Neural cell (in vitro differentiated cells): ENCODE measurements at regions not wholly inside any gene's neighbourhood (a gene's known extent, or its start where the extent isn't known, plus 50 kb on each side); places are given as distances from the start of the nearest gene placed in this dataset.

ENCODE experiments used
- H2AFZ ChIP-seq: fragments of 200-600, 300-800 bp; sonication (generic), shearing (Covaris generic); 2 replicates; pipeline ENCODE4 v1.6.0; 2014; ENCODE audit warnings: low read depth, mild to moderate bottlenecking, antibody characterized with exemption, low read length, moderate library complexity
- H3F3A ChIP-seq: fragments of 200-600 bp; shearing (Covaris generic); 2 replicates; pipeline ENCODE4 v1.6.1; 2016; ENCODE audit warnings: mild to moderate bottlenecking, moderate library complexity, mixed read lengths, antibody characterized with exemption, low read length; ENCODE audit not compliant: insufficient read depth, poor library complexity, severe bottlenecking
- H3K27ac ChIP-seq: fragments of 200-600, 300-800 bp; sonication (generic), shearing (Covaris generic); 2 replicates; pipeline ENCODE4 v1.5.1; 2014; ENCODE audit warnings: mild to moderate bottlenecking, low read length, moderate library complexity
- H3K27me3 ChIP-seq: fragments of 300-800, 200-600 bp; sonication (generic), shearing (Covaris generic); 2 replicates; pipeline ENCODE4 v1.6.0; 2014; ENCODE audit warnings: mild to moderate bottlenecking, low read depth, low read length, moderate library complexity; ENCODE audit not compliant: insufficient read depth
- H3K36me3 ChIP-seq: fragments of 300-800, 200-600 bp; sonication (generic), shearing (Covaris generic); 2 replicates; pipeline ENCODE4 v1.5.1; 2014; ENCODE audit warnings: mild to moderate bottlenecking, antibody characterized with exemption, low read length, moderate library complexity; ENCODE audit not compliant: insufficient read depth
- H3K4me2 ChIP-seq: fragments of 300-800, 200-600 bp; sonication (generic), shearing (Covaris generic); 2 replicates; pipeline ENCODE4 v1.6.0; 2014; ENCODE audit warnings: mild to moderate bottlenecking, low read length
- H3K4me3 ChIP-seq: fragments of 300-800, 200-600 bp; sonication (generic), shearing (Covaris generic); 2 replicates; pipeline ENCODE4 v1.5.1; 2014; ENCODE audit warnings: mild to moderate bottlenecking, low read length, moderate library complexity
- H3K79me2 ChIP-seq: fragments of 200-600 bp; shearing (Covaris generic); replicated peaks from 2 replicates; pipeline ENCODE4 v1.6.0; 2014; ENCODE audit warnings: mild to moderate bottlenecking, low read length, moderate library complexity; ENCODE audit not compliant: insufficient read depth
- H3K9ac ChIP-seq: fragments of 300-800, 200-600 bp; sonication (generic), shearing (Covaris generic); 2 replicates; pipeline ENCODE4 v1.6.1; 2016; ENCODE audit warnings: mild to moderate bottlenecking, low read length, mixed read lengths
- H3K9me2 ChIP-seq: fragments of 200-600 bp; shearing (Covaris generic); 2 replicates; pipeline ENCODE4 v1.6.1; 2016; ENCODE audit warnings: mild to moderate bottlenecking, low read length, mixed read lengths; ENCODE audit not compliant: insufficient read depth
- H3K9me3 ChIP-seq: fragments of 200-600, 300-800 bp; sonication (generic), shearing (Covaris generic); 2 replicates; pipeline ENCODE4 v1.6.1; 2016; ENCODE audit warnings: mild to moderate bottlenecking, mixed run types, low read length, moderate library complexity, mixed read lengths
- H4K20me1 ChIP-seq: fragments of 200-600 bp; shearing (Covaris generic); 2 replicates; pipeline ENCODE4 v1.6.1; 2016; ENCODE audit warnings: mild to moderate bottlenecking, mixed run types; ENCODE audit not compliant: insufficient read depth
- CTCF ChIP-seq: fragments of 450-650 bp; IDR thresholded peaks from 2 replicates; pipeline ENCODE4 v1.5.1; 2014; ENCODE audit warnings: antibody characterized with exemption, mild to moderate bottlenecking, moderate library complexity; ENCODE audit not compliant: poor library complexity, severe bottlenecking
- EP300 ChIP-seq: fragments of 450-650 bp; conservative IDR thresholded peaks from 2 replicates; pipeline ENCODE4 v1.6.1; 2014; ENCODE audit warnings: antibody characterized with exemption, mild to moderate bottlenecking, moderate library complexity; ENCODE audit not compliant: poor library complexity, severe bottlenecking
- EZH2 ChIP-seq: fragments of 200-600, 300-800 bp; shearing (Covaris generic), sonication (generic); IDR thresholded peaks from 2 replicates; pipeline ENCODE4 v1.6.1; 2014; ENCODE audit warnings: antibody characterized with exemption, low read length, borderline replicate concordance, mild to moderate bottlenecking; ENCODE audit not compliant: insufficient read depth, poor library complexity, severe bottlenecking
- MXI1 ChIP-seq: fragments of 450-650 bp; conservative IDR thresholded peaks from 2 replicates; pipeline ENCODE4 v1.6.1; 2014; ENCODE audit warnings: antibody characterized with exemption, mild to moderate bottlenecking; ENCODE audit not compliant: poor library complexity, severe bottlenecking
- POLR2AphosphoS5 ChIP-seq: IDR thresholded peaks from 2 replicates; pipeline ENCODE4 v1.6.1; 2012
- RAD21 ChIP-seq: fragments of 450-650 bp; conservative IDR thresholded peaks from 2 replicates; pipeline ENCODE4 v1.6.1; 2014; ENCODE audit warnings: antibody characterized with exemption, mild to moderate bottlenecking, moderate library complexity
- REST ChIP-seq: IDR thresholded peaks from 2 replicates; pipeline ENCODE4 v1.6.1; 2012; ENCODE audit warnings: borderline replicate concordance
- SMC3 ChIP-seq: fragments of 450-650 bp; conservative IDR thresholded peaks from 2 replicates; pipeline ENCODE4 v1.6.1; 2014; ENCODE audit warnings: antibody characterized with exemption, mild to moderate bottlenecking, moderate library complexity; ENCODE audit not compliant: poor library complexity
- TAF1 ChIP-seq: IDR thresholded peaks from 2 replicates; pipeline ENCODE4 v1.6.1; 2012; ENCODE audit warnings: low read depth

GRCh38 chr6:88232753-88233152 is 66.6 kb upstream of the CNR1 start:
- no peak overlapping the region for H3K4me3 ChIP-seq
- no peak overlapping the region for H3K27ac ChIP-seq
- no peaks in the 10 kb centered on the region for H3K36me3 ChIP-seq
- peaks cover 21% of the 10 kb centered on the region for H3K9me3 ChIP-seq
- H3K27me3 ChIP-seq = no peaks in the 10 kb centered on the region
- H3K9ac ChIP-seq = no peak overlapping the region
- no peaks in the 10 kb centered on the region for H3K79me2 ChIP-seq
- TF ChIP-seq MXI1 = no peak
- no peak for TF ChIP-seq EZH2
- no peak for TF ChIP-seq POLR2AphosphoS5
- TF ChIP-seq EP300 = no peak
- no peak overlapping the region for H2AFZ ChIP-seq
- H4K20me1 ChIP-seq = no peaks in the 10 kb centered on the region
- H3F3A ChIP-seq = no peaks in the 10 kb centered on the region
- no peak overlapping the region for H3K4me2 ChIP-seq
- H3K9me2 ChIP-seq = no peaks in the 10 kb centered on the region

- no peak overlapping the region for H3K9ac ChIP-seq
- H3K9me3 ChIP-seq = no peaks in the 10 kb centered on the region
- H4K20me1 ChIP-seq = no peaks in the 10 kb centered on the region
- H3K4me3 ChIP-seq = no peak overlapping the region
- no peaks in the 10 kb centered on the region for H3K9me2 ChIP-seq
- no peak overlapping the region for H3K27ac ChIP-seq
- no peaks in the 10 kb centered on the region for H3K27me3 ChIP-seq
- H3K36me3 ChIP-seq = no peaks in the 10 kb centered on the region
- H3K4me2 ChIP-seq = no peak overlapping the region
- H2AFZ ChIP-seq = no peak overlapping the region
- TF ChIP-seq REST (no peak), EP300 (no peak), RAD21 (no peak), SMC3 (no peak), CTCF (no peak), POLR2AphosphoS5 (no peak), TAF1 (no peak), MXI1 (no peak), EZH2 (no peak)
- H3F3A ChIP-seq = no peaks in the 10 kb centered on the region
- H3K79me2 ChIP-seq = no peaks in the 10 kb centered on the region
Observed at GRCh38 chr6:88223298-88223697, 57.2 kb upstream of the CNR1 start.

GRCh38 chr6:88220493-88220892 is 54.3 kb upstream of the CNR1 start:
- TF ChIP-seq EP300 = no peak
- TF ChIP-seq REST = no peak
- TF ChIP-seq CTCF = no peak
- TF ChIP-seq SMC3 = no peak
- no peak for TF ChIP-seq TAF1
- TF ChIP-seq MXI1 = no peak
- no peak for TF ChIP-seq POLR2AphosphoS5
- no peak for TF ChIP-seq RAD21
- TF ChIP-seq EZH2 = no peak
- H3K4me3 ChIP-seq = no peak overlapping the region
- H3K9me3 ChIP-seq = no peaks in the 10 kb centered on the region
- H3F3A ChIP-seq = no peaks in the 10 kb centered on the region
- no peak overlapping the region for H3K9ac ChIP-seq
- H3K27ac ChIP-seq = no peak overlapping the region
- no peaks in the 10 kb centered on the region for H3K27me3 ChIP-seq
- no peaks in the 10 kb centered on the region for H3K9me2 ChIP-seq
- H3K4me2 ChIP-seq = no peak overlapping the region
- H3K79me2 ChIP-seq = no peaks in the 10 kb centered on the region
- H4K20me1 ChIP-seq = no peaks in the 10 kb centered on the region
- no peaks in the 10 kb centered on the region for H3K36me3 ChIP-seq
- no peak overlapping the region for H2AFZ ChIP-seq
